Uterus (tissue), 2 donors: ENCODE measurements at regions not wholly inside any gene's neighbourhood (a gene's known extent, or its start where the extent isn't known, plus 50 kb on each side); places are given as distances from the start of the nearest gene placed in this dataset.

Experiments used
- POLR2A ChIP-seq, 2 donors: fragments of 450-650 bp; IDR thresholded peaks; one replicate each; pipeline ENCODE4 v1.6.1; 2016; ENCODE audit warnings: antibody characterized with exemption in 2 of 2, mild to moderate bottlenecking in 1 of 2, moderate library complexity in 1 of 2
- TF ChIP-seq, protein P1 (sequence below), 4 experiments: fragments of 200-600 bp in 2 of 4; fragments of 450-650 bp in 2 of 4; sonication (generic) in 2 of 4; IDR thresholded peaks; one replicate each; pipeline ENCODE4 v1.5.1; 2016 to 2019; ENCODE audit warnings: antibody characterized with exemption in 4 of 4, mild to moderate bottlenecking in 2 of 4, moderate library complexity in 1 of 4

DNA sequence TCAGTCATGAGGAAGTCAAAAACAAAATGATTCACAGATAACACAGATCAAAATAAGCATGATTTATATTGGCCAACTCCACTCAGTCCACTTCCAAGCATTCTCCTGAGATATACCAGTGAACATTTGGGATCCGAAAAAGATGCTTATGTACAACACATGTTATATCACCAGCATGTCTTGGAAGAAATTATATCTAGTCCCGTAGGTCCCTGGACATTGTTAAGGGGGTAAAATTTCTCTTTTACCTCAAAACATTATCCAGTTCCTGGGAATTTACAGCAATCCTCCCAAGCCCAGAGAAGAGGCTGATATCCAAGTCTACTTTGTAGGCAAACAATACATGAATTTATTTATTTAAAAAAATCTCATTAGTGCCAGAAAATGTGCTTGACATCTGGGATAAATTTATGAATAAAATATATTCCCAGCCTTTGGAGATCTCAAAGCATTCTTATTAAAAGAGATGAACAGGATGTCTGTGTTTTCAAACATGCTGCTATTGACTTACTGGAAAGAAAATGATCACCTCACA, 582.2 kb upstream of the ZWINT start:
- TF ChIP-seq, protein P1, sequence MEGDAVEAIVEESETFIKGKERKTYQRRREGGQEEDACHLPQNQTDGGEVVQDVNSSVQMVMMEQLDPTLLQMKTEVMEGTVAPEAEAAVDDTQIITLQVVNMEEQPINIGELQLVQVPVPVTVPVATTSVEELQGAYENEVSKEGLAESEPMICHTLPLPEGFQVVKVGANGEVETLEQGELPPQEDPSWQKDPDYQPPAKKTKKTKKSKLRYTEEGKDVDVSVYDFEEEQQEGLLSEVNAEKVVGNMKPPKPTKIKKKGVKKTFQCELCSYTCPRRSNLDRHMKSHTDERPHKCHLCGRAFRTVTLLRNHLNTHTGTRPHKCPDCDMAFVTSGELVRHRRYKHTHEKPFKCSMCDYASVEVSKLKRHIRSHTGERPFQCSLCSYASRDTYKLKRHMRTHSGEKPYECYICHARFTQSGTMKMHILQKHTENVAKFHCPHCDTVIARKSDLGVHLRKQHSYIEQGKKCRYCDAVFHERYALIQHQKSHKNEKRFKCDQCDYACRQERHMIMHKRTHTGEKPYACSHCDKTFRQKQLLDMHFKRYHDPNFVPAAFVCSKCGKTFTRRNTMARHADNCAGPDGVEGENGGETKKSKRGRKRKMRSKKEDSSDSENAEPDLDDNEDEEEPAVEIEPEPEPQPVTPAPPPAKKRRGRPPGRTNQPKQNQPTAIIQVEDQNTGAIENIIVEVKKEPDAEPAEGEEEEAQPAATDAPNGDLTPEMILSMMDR (IDR thresholded peaks at IDR 0.05): no peak
- TF ChIP-seq POLR2A (IDR thresholded peaks at IDR 0.05): no peak
